HAP-1 (cell line): ENCODE measurements at regions not wholly inside any gene's neighbourhood (a gene's known extent, or its start where the extent isn't known, plus 50 kb on each side); places are given as distances from the start of the nearest gene placed in this dataset.
"Not testable (repeated sequence)": the region's sequence is repeated elsewhere in the genome, so short reads cannot be mapped to it uniquely, and the experiment has no call there.

ENCODE experiments used
- DNase-seq, 2 experiments: peaks; one replicate each; pipeline ENCODE4 v3.0.0-alpha.2; 2016 to 2020; ENCODE audit warnings: low spot score in 2 of 2
- H3K27me3 ChIP-seq: fragments of 250-450 bp; sonication (Bioruptor Pico); 2 replicates; pipeline ENCODE4 v1.5.1; 2020; ENCODE audit warnings: low read depth, mild to moderate bottlenecking, moderate library complexity
- H3K36me3 ChIP-seq: fragments of 250-450 bp; sonication (Bioruptor Pico); replicated peaks from 2 replicates; pipeline ENCODE4 v1.5.1; 2020; ENCODE audit warnings: mild to moderate bottlenecking
- H3K4me1 ChIP-seq: fragments of 250-450 bp; sonication (Bioruptor Pico); 2 replicates; pipeline ENCODE4 v1.5.1; 2020; ENCODE audit warnings: mild to moderate bottlenecking
- H3K4me3 ChIP-seq: fragments of 250-450 bp; sonication (Bioruptor Pico); 2 replicates; pipeline ENCODE4 v1.5.1; 2020; ENCODE audit warnings: mild to moderate bottlenecking, moderate library complexity
- H3K9me3 ChIP-seq: fragments of 250-450 bp; sonication (Bioruptor Pico); 2 replicates; pipeline ENCODE4 v1.5.1; 2020; ENCODE audit warnings: mild to moderate bottlenecking, moderate library complexity
- in situ Hi-C: fragments of 300-500 bp; cut with MboI; formaldehyde crosslinking; loops from 3 replicates; pipeline ENCODE4 v1.14.3; 2020; ENCODE audit warnings: low sequenced_read_pairs, inconsistent platforms, mixed read lengths

- in situ Hi-C loops = no loop called here
- DNase-seq = no peak
- no peaks in the 10 kb centered on the region for H3K36me3 ChIP-seq
- H3K27me3 ChIP-seq = no peaks in the 10 kb centered on the region; the same call in 1 of the 2 replicates
- H3K9me3 ChIP-seq = no peaks in the 10 kb centered on the region
- H3K4me1 ChIP-seq = no peaks in the 10 kb centered on the region
- no peak overlapping the region for H3K4me3 ChIP-seq
Measured at GRCh38 chr6:99152347-99152643, 197.2 kb downstream of the FAXC start.

GRCh38 chr6:99151634-99152346 lies 197.7 kb downstream of the FAXC start:
- H3K4me1 ChIP-seq = no peaks in the 10 kb centered on the region
- H3K9me3 ChIP-seq = no peaks in the 10 kb centered on the region
- H3K4me3 ChIP-seq = no peak overlapping the region
- H3K36me3 ChIP-seq = no peaks in the 10 kb centered on the region
- DNase-seq = peak; percentile 33 to 81
- in situ Hi-C loops = no loop called here
- no peaks in the 10 kb centered on the region; the same call in 1 of the 2 replicates for H3K27me3 ChIP-seq

- Histone ChIP-seq H3K27me3 (no peaks in the 10 kb centered on the region), H3K36me3 (no peaks in the 10 kb centered on the region), H3K4me3 (no peak overlapping the region), H3K9me3 (no peaks in the 10 kb centered on the region), H3K4me1 (no peaks in the 10 kb centered on the region)
- DNase-seq = no peak
- in situ Hi-C loops = no loop called here
Measured at GRCh38 chr6:99148761-99149160, 200.7 kb downstream of the FAXC start.

- H3K4me3 ChIP-seq = no peak overlapping the region
- H3K4me1 ChIP-seq = no peaks in the 10 kb centered on the region
- H3K27me3 ChIP-seq = no peaks in the 10 kb centered on the region
- no peaks in the 10 kb centered on the region for H3K36me3 ChIP-seq
- in situ Hi-C loops = no loop called here
- no peak for DNase-seq
- no peaks in the 10 kb centered on the region for H3K9me3 ChIP-seq
Measured at GRCh38 chr6:99148111-99148510, 200.4 kb upstream of the FBXL4 start.

GRCh38 chr6:99147206-99147605 lies 199.5 kb upstream of the FBXL4 start:
- Histone ChIP-seq H3K4me1 (no peaks in the 10 kb centered on the region), H3K4me3 (no peak overlapping the region), H3K9me3 (no peaks in the 10 kb centered on the region), H3K36me3 (no peaks in the 10 kb centered on the region), H3K27me3 (no peaks in the 10 kb centered on the region)
- no peak for DNase-seq
- in situ Hi-C loops = no loop called here

- Histone ChIP-seq H3K9me3 (no peaks in the 10 kb centered on the region), H3K4me3 (no peak overlapping the region), H3K36me3 (no peaks in the 10 kb centered on the region), H3K4me1 (no peaks in the 10 kb centered on the region), H3K27me3 (no peaks in the 10 kb centered on the region)
- DNase-seq = no peak
- in situ Hi-C loops = no loop called here
Measured at GRCh38 chr6:99146711-99147110, 199.0 kb upstream of the FBXL4 start.

- no peaks in the 10 kb centered on the region for H3K27me3 ChIP-seq
- in situ Hi-C loops = no loop called here
- DNase-seq = no peak
- H3K9me3 ChIP-seq = no peaks in the 10 kb centered on the region
- no peaks in the 10 kb centered on the region for H3K36me3 ChIP-seq
- H3K4me1 ChIP-seq = no peaks in the 10 kb centered on the region
- H3K4me3 ChIP-seq = no peak overlapping the region
Measured at GRCh38 chr6:99145738-99146137, 198.0 kb upstream of the FBXL4 start.

GRCh38 chr6:99143108-99143861 lies 195.5 kb upstream of the FBXL4 start:
- Histone ChIP-seq H3K4me1 (no peaks in the 10 kb centered on the region), H3K27me3 (no peaks in the 10 kb centered on the region), H3K4me3 (no peak overlapping the region), H3K9me3 (no peaks in the 10 kb centered on the region), H3K36me3 (no peaks in the 10 kb centered on the region)
- in situ Hi-C loops = no loop called here
- no peak for DNase-seq

- in situ Hi-C loops = not testable (repeated sequence)
Measured at GRCh38 chr6:99141906-99142305, 194.2 kb upstream of the FBXL4 start.

GRCh38 chr6:99138445-99138844 lies 190.7 kb upstream of the FBXL4 start:
- Histone ChIP-seq H3K4me1 (no peaks in the 10 kb centered on the region), H3K27me3 (peaks cover 3% of the 10 kb centered on the region; the same call in 1 of the 2 replicates), H3K9me3 (no peaks in the 10 kb centered on the region), H3K36me3 (no peaks in the 10 kb centered on the region), H3K4me3 (no peak overlapping the region)
- no peak for DNase-seq
- in situ Hi-C loops = no loop called here

More at GRCh38 chr6:99141906-99142305, 194.2 kb upstream of the FBXL4 start:
- not testable (repeated sequence) for H3K4me3 ChIP-seq, H3K4me1 ChIP-seq, H3K9me3 ChIP-seq, DNase-seq, H3K36me3 ChIP-seq, H3K27me3 ChIP-seq

- Histone ChIP-seq H3K27me3 (peaks cover 3% of the 10 kb centered on the region; the same call in 1 of the 2 replicates), H3K4me3 (no peak overlapping the region), H3K9me3 (no peaks in the 10 kb centered on the region), H3K4me1 (no peaks in the 10 kb centered on the region), H3K36me3 (no peaks in the 10 kb centered on the region)
- in situ Hi-C loops = no loop called here
- DNase-seq = no peak
Measured at GRCh38 chr6:99137314-99137713, 189.6 kb upstream of the FBXL4 start.

- Histone ChIP-seq H3K27me3 (peaks cover 3% of the 10 kb centered on the region; the same call in 1 of the 2 replicates), H3K36me3 (no peaks in the 10 kb centered on the region), H3K4me1 (no peaks in the 10 kb centered on the region), H3K9me3 (no peaks in the 10 kb centered on the region), H3K4me3 (no peak overlapping the region)
- in situ Hi-C loops = no loop called here
- no peak for DNase-seq
Measured at GRCh38 chr6:99136488-99136887, 188.7 kb upstream of the FBXL4 start.

GRCh38 chr6:99132026-99132635 lies 184.4 kb upstream of the FBXL4 start:
- H3K4me3 ChIP-seq = no peak overlapping the region
- no peaks in the 10 kb centered on the region for H3K27me3 ChIP-seq
- no peaks in the 10 kb centered on the region for H3K9me3 ChIP-seq
- in situ Hi-C loops = no loop called here
- no peaks in the 10 kb centered on the region for H3K36me3 ChIP-seq
- DNase-seq = no peak
- H3K4me1 ChIP-seq = no peaks in the 10 kb centered on the region
